K562 (cell line): ENCODE measurements at regions not wholly inside any gene's neighbourhood (a gene's known extent, or its start where the extent isn't known, plus 50 kb on each side); places are given as distances from the start of the nearest gene placed in this dataset.

Experiments used
- CC2D1A ChIP-seq: fragments of 450-650 bp; IDR thresholded peaks from 2 replicates; pipeline ENCODE4 v1.6.1; 2017; ENCODE audit warnings: mild to moderate bottlenecking
- CHD1 ChIP-seq: fragments of 200-600 bp; sonication (generic); IDR thresholded peaks from one replicate; pipeline ENCODE4 v1.6.1; 2012; ENCODE audit warnings: mild to moderate bottlenecking, moderate library complexity, low read length, inconsistent platforms
- ELF4 ChIP-seq: fragments of 450-650 bp; formaldehyde crosslinking; IDR thresholded peaks from 2 replicates; pipeline ENCODE4 v1.4.0; 2022; ENCODE audit warnings: missing genetic modification characterization
- GATA2 ChIP-seq: sonication (generic); formaldehyde crosslinking; IDR thresholded peaks from 2 replicates; pipeline ENCODE4 v1.4.0; 2020; ENCODE audit warnings: mild to moderate bottlenecking, missing genetic modification reagents
- KDM1A ChIP-seq, 2 experiments: fragments of 450-650 bp; IDR thresholded peaks; 2 replicates each; pipeline ENCODE4 v1.6.1; 2016; ENCODE audit warnings: mild to moderate bottlenecking in 2 of 2
- MYC ChIP-seq, 2 experiments: fragments of 250-450 bp in 1 of 2; sonication (Bioruptor Pico) in 1 of 2; IDR thresholded peaks; 2 replicates each; pipeline versions ENCODE4 v1.5.1 to v1.6.1; 2012 to 2021; ENCODE audit warnings: low read depth in 2 of 2, borderline replicate concordance in 1 of 2, improper control_type of control experiment in 1 of 2, low read length in 1 of 2, mild to moderate bottlenecking in 1 of 2, moderate library complexity in 1 of 2
- NFIX ChIP-seq: fragments of 250-450 bp; sonication (Bioruptor Pico); IDR thresholded peaks from 2 replicates; pipeline ENCODE4 v1.4.0; 2020; ENCODE audit warnings: low read depth, mild to moderate bottlenecking, moderate library complexity
- SAFB2 ChIP-seq: fragments of 200-400 bp; formaldehyde crosslinking; IDR thresholded peaks from 2 replicates; pipeline ENCODE4 v1.6.1; 2018; ENCODE audit warnings: borderline replicate concordance, low read length, low read depth, moderate library complexity; ENCODE audit not compliant: severe bottlenecking
- TRIM28 ChIP-seq: fragments of 450-650 bp; IDR thresholded peaks from 2 replicates; pipeline ENCODE4 v1.6.1; 2017
- ZNF24 ChIP-seq: fragments of 450-650 bp; IDR thresholded peaks from 2 replicates; pipeline ENCODE4 v1.6.1; 2016
- TF ChIP-seq, protein P1 (sequence below): fragments of 450-650 bp; formaldehyde crosslinking; IDR thresholded peaks from 2 replicates; pipeline ENCODE4 v1.4.0; 2022; ENCODE audit warnings: missing genetic modification characterization
- TF ChIP-seq, protein P2 (sequence below): sonication (generic); formaldehyde crosslinking; IDR thresholded peaks from 2 replicates; pipeline ENCODE4 v1.8.0; 2022; ENCODE audit warnings: missing genetic modification reagents, mild to moderate bottlenecking, borderline replicate concordance
- TF ChIP-seq, protein P3 (sequence below): fragments of 450-650 bp; formaldehyde crosslinking; IDR thresholded peaks from 2 replicates; pipeline ENCODE4 v1.4.0; 2022; ENCODE audit warnings: mild to moderate bottlenecking, moderate library complexity

DNA sequence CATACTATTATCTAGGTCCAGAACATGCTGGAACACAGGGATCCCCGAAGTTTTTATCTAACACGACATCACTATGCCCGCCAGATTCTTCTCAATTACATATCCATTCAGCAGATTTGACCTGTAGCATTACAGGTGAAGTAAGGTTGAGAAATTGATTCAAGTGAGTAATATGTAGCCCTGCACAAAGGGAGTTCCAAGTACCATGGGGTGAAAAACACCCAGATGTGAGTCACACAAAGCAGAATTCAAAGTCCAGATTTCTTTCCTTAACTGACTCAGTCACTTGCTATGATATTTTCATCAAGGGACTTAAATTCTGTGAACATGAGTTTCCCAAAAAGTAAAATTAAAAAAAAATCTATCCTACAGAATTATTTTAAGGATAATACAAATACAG lies 655.4 kb upstream of the PTCHD4 start:
- TF ChIP-seq NFIX (CRISPR knock-in tag) (no peak), GATA2 (CRISPR knock-in tag) (no peak), CHD1 (no peak), TRIM28 (no peak), KDM1A (IDR thresholded peaks at IDR 0.05) (no peak), CC2D1A (no peak), ZNF24 (no peak), SAFB2 (no peak), MYC (IDR thresholded peaks at IDR 0.05; ENCODE audit: low read depth, low read length) (no peak), MYC (CRISPR knock-in tag; IDR thresholded peaks at IDR 0.05; ENCODE audit: borderline replicate concordance, low read depth) (no peak), ELF4 (CRISPR knock-in tag) (no peak)
- TF ChIP-seq, protein P1, sequence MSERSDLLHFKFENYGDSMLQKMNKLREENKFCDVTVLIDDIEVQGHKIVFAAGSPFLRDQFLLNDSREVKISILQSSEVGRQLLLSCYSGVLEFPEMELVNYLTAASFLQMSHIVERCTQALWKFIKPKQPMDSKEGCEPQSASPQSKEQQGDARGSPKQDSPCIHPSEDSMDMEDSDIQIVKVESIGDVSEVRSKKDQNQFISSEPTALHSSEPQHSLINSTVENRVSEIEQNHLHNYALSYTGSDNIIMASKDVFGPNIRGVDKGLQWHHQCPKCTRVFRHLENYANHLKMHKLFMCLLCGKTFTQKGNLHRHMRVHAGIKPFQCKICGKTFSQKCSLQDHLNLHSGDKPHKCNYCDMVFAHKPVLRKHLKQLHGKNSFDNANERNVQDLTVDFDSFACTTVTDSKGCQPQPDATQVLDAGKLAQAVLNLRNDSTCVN (CRISPR knock-in tag): no peak
- TF ChIP-seq, protein P2, sequence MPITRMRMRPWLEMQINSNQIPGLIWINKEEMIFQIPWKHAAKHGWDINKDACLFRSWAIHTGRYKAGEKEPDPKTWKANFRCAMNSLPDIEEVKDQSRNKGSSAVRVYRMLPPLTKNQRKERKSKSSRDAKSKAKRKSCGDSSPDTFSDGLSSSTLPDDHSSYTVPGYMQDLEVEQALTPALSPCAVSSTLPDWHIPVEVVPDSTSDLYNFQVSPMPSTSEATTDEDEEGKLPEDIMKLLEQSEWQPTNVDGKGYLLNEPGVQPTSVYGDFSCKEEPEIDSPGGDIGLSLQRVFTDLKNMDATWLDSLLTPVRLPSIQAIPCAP: no peak
- TF ChIP-seq, protein P3, sequence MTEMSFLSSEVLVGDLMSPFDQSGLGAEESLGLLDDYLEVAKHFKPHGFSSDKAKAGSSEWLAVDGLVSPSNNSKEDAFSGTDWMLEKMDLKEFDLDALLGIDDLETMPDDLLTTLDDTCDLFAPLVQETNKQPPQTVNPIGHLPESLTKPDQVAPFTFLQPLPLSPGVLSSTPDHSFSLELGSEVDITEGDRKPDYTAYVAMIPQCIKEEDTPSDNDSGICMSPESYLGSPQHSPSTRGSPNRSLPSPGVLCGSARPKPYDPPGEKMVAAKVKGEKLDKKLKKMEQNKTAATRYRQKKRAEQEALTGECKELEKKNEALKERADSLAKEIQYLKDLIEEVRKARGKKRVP (CRISPR knock-in tag): no peak
